HEK293 (cell line): ENCODE measurements at regions not wholly inside any gene's neighbourhood (a gene's known extent, or its start where the extent isn't known, plus 50 kb on each side); places are given as distances from the start of the nearest gene placed in this dataset.

Experiments
- HOXA7 ChIP-seq: sonication (generic); formaldehyde crosslinking; IDR thresholded peaks from 2 replicates; pipeline ENCODE4 v1.8.1; 2022; ENCODE audit warnings: missing genetic modification reagents, borderline replicate concordance
- KLF16 ChIP-seq: fragments of 450-650 bp; formaldehyde crosslinking; IDR thresholded peaks from 2 replicates; pipeline ENCODE4 v1.5.1; 2017; ENCODE audit warnings: missing biosample characterization, missing genetic modification characterization
- SP2 ChIP-seq: fragments of 450-650 bp; formaldehyde crosslinking; IDR thresholded peaks from 2 replicates; pipeline ENCODE4 v1.5.1; 2016; ENCODE audit warnings: missing biosample characterization, missing genetic modification characterization
- YY1 ChIP-seq: fragments of 450-650 bp; formaldehyde crosslinking; IDR thresholded peaks from 2 replicates; pipeline ENCODE4 v1.5.1; 2018; ENCODE audit warnings: missing biosample characterization, missing genetic modification characterization
- ZIC2 ChIP-seq: fragments of 450-650 bp; formaldehyde crosslinking; IDR thresholded peaks from 2 replicates; pipeline ENCODE4 v1.5.1; 2016; ENCODE audit warnings: missing biosample characterization, missing genetic modification characterization
- ZNF121 ChIP-seq: fragments of 450-650 bp; formaldehyde crosslinking; IDR thresholded peaks from 2 replicates; pipeline ENCODE4 v1.5.1; 2016; ENCODE audit warnings: missing biosample characterization, missing genetic modification characterization
- TF ChIP-seq, protein P1 (sequence below): fragments of 450-650 bp; formaldehyde crosslinking; IDR thresholded peaks from 2 replicates; pipeline ENCODE4 v1.5.1; 2017; ENCODE audit warnings: missing biosample characterization, missing genetic modification characterization
- TF ChIP-seq, protein P2 (sequence below): fragments of 450-650 bp; formaldehyde crosslinking; IDR thresholded peaks from 2 replicates; pipeline ENCODE4 v1.5.1; 2016; ENCODE audit warnings: missing biosample characterization, missing genetic modification characterization
- TF ChIP-seq, protein P3 (sequence below): fragments of 450-650 bp; formaldehyde crosslinking; IDR thresholded peaks from 2 replicates; pipeline ENCODE4 v1.5.1; 2016; ENCODE audit warnings: missing biosample characterization, missing genetic modification characterization
- TF ChIP-seq, protein P4 (sequence below): fragments of 450-650 bp; formaldehyde crosslinking; IDR thresholded peaks from 2 replicates; pipeline ENCODE4 v1.5.1; 2016; ENCODE audit warnings: missing biosample characterization, missing genetic modification characterization

DNA sequence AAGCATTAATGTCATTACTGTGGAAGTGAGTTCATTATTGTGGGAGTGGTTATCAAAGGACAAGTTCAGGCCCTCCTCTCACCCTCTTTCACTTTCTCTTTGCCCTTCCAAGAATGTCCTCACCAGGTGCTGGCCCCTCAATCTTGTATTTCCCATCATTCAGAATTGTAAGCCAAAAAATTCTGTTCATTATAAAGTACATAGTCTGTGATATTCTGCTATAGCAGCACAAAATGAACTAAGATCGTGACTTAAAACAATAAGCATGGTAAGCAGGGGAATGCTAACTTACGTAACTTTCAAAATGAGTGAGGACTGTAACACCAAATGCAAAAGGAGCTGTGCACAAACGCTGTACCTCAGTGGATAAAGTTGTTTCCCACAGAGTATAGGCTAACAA, 515.7 kb upstream of the BTBD3 start:
- no peak for TF ChIP-seq HOXA7 (CRISPR knock-in tag)
- TF ChIP-seq, protein P1, sequence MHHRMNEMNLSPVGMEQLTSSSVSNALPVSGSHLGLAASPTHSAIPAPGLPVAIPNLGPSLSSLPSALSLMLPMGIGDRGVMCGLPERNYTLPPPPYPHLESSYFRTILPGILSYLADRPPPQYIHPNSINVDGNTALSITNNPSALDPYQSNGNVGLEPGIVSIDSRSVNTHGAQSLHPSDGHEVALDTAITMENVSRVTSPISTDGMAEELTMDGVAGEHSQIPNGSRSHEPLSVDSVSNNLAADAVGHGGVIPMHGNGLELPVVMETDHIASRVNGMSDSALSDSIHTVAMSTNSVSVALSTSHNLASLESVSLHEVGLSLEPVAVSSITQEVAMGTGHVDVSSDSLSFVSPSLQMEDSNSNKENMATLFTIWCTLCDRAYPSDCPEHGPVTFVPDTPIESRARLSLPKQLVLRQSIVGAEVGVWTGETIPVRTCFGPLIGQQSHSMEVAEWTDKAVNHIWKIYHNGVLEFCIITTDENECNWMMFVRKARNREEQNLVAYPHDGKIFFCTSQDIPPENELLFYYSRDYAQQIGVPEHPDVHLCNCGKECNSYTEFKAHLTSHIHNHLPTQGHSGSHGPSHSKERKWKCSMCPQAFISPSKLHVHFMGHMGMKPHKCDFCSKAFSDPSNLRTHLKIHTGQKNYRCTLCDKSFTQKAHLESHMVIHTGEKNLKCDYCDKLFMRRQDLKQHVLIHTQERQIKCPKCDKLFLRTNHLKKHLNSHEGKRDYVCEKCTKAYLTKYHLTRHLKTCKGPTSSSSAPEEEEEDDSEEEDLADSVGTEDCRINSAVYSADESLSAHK = no peak
- TF ChIP-seq, protein P2, sequence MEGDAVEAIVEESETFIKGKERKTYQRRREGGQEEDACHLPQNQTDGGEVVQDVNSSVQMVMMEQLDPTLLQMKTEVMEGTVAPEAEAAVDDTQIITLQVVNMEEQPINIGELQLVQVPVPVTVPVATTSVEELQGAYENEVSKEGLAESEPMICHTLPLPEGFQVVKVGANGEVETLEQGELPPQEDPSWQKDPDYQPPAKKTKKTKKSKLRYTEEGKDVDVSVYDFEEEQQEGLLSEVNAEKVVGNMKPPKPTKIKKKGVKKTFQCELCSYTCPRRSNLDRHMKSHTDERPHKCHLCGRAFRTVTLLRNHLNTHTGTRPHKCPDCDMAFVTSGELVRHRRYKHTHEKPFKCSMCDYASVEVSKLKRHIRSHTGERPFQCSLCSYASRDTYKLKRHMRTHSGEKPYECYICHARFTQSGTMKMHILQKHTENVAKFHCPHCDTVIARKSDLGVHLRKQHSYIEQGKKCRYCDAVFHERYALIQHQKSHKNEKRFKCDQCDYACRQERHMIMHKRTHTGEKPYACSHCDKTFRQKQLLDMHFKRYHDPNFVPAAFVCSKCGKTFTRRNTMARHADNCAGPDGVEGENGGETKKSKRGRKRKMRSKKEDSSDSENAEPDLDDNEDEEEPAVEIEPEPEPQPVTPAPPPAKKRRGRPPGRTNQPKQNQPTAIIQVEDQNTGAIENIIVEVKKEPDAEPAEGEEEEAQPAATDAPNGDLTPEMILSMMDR (tag by site-specific recombination) = no peak
- TF ChIP-seq YY1 (tag by site-specific recombination) = no peak
- no peak for TF ChIP-seq ZNF121 (tag by site-specific recombination)
- no peak for TF ChIP-seq ZIC2 (tag by site-specific recombination)
- TF ChIP-seq, protein P3, sequence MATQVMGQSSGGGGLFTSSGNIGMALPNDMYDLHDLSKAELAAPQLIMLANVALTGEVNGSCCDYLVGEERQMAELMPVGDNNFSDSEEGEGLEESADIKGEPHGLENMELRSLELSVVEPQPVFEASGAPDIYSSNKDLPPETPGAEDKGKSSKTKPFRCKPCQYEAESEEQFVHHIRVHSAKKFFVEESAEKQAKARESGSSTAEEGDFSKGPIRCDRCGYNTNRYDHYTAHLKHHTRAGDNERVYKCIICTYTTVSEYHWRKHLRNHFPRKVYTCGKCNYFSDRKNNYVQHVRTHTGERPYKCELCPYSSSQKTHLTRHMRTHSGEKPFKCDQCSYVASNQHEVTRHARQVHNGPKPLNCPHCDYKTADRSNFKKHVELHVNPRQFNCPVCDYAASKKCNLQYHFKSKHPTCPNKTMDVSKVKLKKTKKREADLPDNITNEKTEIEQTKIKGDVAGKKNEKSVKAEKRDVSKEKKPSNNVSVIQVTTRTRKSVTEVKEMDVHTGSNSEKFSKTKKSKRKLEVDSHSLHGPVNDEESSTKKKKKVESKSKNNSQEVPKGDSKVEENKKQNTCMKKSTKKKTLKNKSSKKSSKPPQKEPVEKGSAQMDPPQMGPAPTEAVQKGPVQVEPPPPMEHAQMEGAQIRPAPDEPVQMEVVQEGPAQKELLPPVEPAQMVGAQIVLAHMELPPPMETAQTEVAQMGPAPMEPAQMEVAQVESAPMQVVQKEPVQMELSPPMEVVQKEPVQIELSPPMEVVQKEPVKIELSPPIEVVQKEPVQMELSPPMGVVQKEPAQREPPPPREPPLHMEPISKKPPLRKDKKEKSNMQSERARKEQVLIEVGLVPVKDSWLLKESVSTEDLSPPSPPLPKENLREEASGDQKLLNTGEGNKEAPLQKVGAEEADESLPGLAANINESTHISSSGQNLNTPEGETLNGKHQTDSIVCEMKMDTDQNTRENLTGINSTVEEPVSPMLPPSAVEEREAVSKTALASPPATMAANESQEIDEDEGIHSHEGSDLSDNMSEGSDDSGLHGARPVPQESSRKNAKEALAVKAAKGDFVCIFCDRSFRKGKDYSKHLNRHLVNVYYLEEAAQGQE (tag by site-specific recombination) = no peak
- TF ChIP-seq, protein P4, sequence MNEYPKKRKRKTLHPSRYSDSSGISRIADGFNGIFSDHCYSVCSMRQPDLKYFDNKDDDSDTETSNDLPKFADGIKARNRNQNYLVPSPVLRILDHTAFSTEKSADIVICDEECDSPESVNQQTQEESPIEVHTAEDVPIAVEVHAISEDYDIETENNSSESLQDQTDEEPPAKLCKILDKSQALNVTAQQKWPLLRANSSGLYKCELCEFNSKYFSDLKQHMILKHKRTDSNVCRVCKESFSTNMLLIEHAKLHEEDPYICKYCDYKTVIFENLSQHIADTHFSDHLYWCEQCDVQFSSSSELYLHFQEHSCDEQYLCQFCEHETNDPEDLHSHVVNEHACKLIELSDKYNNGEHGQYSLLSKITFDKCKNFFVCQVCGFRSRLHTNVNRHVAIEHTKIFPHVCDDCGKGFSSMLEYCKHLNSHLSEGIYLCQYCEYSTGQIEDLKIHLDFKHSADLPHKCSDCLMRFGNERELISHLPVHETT (tag by site-specific recombination) = no peak
- TF ChIP-seq SP2 (tag by site-specific recombination) = no peak
- no peak for TF ChIP-seq KLF16 (tag by site-specific recombination)
